GM19240 (cell line): ENCODE measurements at regions not wholly inside any gene's neighbourhood (a gene's known extent, or its start where the extent isn't known, plus 50 kb on each side); places are given as distances from the start of the nearest gene placed in this dataset.
"Not testable (repeated sequence)": the region's sequence is repeated elsewhere in the genome, so short reads cannot be mapped to it uniquely, and the experiment has no call there.

ENCODE experiments used
- DNase-seq: peaks from one replicate; pipeline ENCODE4 v3.0.0; 2011; ENCODE audit warnings: low spot score; ENCODE audit not compliant: insufficient read length

DNA sequence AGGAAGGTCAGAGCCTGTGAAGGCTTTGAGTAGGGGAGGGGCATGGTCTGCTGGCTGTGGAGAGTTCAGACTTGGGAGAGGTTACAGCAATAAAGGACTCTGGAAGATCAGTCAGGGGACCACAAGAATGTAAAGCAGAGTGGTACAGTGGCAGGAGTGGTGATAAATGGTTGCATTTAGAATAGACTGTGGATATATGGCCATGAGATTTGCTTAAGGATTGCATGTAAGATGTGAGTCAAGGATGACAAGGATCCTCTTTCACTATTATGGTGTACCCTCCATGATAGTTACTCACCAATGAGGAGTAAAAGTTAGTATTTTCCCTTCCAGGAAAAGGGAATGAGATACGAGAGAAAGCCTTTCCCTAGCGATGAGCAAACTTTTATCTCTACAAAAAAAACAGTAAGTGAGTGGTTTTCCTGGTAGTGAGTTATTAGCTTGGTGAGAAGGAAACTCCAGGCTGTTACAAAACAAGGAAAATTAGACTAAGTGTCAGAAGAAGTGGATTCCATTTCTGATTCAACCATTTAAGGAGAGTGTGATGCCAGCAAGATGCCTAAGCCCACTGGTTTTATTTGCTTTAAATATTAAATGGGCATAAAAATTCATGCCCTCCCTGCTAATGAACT, 818.0 kb upstream of the ACVR2A start:
- no peak for DNase-seq

DNA sequence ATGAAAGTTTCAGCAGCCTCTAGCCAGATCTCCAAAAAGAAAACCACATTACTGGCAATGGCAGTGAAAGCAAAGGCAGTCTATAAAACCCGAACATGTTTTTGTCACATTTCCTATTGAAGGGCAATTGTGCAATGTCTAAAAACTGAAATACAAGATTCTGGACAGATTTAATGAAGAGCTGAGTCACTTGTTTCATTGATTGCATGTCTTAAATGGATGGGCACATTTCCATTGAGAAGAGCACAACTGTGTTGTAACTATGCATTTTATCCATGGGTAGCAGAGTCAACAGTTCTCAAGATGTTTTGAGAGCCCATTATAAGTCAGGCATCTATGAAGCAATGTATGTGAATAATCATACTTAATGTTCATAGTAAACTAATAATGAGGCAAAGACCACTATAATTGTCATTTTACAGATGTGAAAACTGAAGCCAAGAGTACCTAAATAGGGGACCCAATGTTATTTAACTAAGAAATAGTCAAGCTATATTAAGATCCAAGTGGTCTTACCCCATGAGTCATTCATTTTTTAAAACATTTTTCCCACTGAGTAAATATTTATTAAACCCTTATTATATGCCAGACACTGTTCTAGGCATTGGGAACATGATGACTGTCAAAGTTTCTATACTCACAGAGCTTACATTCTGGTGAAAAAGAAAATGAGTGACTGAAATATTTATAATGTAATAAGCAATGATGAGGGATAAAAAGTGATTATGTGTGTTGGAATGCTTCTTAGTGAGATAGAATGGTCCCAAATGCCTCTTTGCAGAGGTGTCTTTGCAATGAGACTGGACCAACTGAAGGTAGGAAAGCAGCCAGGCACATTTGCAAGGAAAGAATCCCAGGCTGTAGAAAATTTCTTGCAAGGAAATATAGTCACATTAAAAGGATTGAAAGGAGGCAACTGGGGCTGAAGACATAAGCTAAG, 818.9 kb upstream of the ACVR2A start:
- DNase-seq, result no peak

DNA sequence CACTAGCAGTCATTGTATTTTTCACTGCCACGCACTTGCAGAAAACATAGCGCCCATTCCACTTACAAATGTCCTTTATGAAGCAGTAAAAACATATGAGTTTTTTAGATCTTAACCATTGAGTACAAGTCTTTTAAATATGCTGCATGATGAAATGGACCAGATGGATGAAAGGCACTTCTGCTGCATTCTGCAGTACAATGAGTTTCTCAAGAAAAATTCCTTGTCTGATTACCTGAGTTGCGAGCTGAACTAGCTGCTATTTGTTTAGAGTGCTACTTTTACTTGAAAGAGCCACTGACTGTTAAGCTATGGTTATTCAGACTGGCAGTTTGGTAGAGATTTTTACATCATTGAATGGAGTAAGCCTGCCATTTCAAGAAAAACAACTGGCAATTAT, 825.5 kb upstream of the ACVR2A start:
- DNase-seq, result no peak

- no peak for DNase-seq
Measured at GRCh38 chr2:147017951-147018645, 826.7 kb upstream of the ACVR2A start.

GRCh38 chr2:147016181-147016580, 828.6 kb upstream of the ACVR2A start:
- DNase-seq, result no peak

GRCh38 chr2:147015591-147015990, 829.2 kb upstream of the ACVR2A start:
- DNase-seq, result no peak

GRCh38 chr2:147013696-147014392, 831.0 kb upstream of the ACVR2A start:
- DNase-seq, result no peak

GRCh38 chr2:147008481-147008880, 836.3 kb upstream of the ACVR2A start:
- DNase-seq, result no peak

DNA sequence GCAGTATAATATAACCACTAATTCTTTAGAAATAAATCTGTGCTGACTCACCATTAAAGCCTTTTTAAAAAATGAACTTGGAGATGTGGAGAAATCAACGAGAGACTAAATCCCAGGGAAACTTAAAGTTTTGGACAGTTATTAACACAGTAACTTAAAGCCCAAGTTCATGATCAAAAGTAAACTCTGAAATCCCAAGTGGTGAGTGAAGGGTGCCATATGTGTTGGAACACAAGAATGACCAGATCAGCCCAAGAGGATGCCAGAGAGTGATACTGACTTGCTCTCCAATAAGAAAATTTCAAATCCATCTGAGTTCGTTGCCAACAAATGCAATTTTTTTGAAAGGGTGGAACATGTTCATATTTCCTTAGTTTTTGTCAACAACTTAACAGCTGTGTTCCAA, 838.1 kb upstream of the ACVR2A start:
- no peak for DNase-seq

- DNase-seq, result no peak
Measured at GRCh38 chr2:147003081-147003480, 841.7 kb upstream of the ACVR2A start.

GRCh38 chr2:147002256-147002655, 842.6 kb upstream of the ACVR2A start:
- DNase-seq, result no peak

DNA sequence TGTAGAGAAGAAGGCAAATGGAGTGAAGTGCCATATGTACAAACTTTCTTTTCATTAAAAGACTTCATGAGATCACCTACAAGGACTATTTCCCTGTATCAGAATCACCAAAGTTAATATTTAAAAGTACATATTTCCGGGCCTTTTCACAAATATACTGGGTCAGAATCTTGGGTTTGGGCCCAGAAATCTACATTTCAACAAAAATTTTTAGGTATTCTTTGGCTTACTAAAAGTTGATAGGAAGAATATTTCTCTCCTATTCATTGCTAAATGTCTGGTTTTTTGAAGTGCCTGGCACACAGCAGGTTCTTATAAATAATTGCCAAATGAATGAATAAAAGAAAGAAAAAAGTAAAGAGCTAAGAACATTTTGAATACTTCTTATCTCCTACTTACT, 843.8 kb upstream of the ACVR2A start:
- no peak for DNase-seq

- DNase-seq, result not testable (repeated sequence)
Measured at GRCh38 chr2:147000151-147000550, 844.7 kb upstream of the ACVR2A start.

DNA sequence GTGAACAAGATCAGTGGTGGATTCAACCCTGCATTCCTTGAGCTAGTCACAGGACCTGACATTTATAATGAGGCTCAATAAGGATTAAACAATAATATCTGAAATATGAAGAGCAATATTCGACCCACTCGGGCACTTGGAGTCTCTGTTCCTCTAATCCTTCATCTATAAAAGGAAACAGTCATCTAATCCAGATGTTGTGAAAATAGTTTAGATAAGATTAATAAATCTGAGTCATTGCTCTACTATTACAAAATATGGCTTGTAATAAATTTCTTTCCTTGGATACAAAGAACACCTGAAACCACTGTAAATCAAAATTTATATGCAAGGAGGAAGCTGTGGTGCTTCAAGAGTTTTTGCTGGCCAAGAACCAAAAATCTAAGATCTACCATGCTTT, 846.9 kb upstream of the ACVR2A start:
- DNase-seq, result no peak

DNA sequence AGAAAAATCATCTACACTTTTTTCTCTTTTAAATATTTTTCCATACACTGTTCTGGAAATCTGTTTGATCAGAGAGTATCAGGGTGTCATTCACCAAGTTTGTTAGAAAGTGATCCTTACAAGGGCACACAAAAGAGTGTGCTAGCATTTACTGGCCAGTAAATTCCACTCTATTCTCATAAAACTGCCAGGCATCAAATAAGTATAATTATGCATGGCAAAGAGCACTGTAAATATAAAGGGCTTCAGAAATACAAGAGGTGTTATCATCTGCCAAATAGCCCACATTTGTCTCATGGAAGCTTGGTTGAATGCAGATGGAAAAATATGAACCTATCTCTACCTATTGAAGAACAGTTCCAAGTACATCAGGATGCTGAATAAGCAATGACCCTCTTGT, 847.3 kb upstream of the ACVR2A start:
- DNase-seq, result no peak

GRCh38 chr2:146994246-146994645, 850.6 kb upstream of the ACVR2A start:
- DNase-seq, result no peak

- no peak for DNase-seq
Measured at GRCh38 chr2:146992466-146992865, 852.4 kb upstream of the ACVR2A start.

GRCh38 chr2:146992057-146992456, 852.8 kb upstream of the ACVR2A start:
- no peak for DNase-seq

DNA sequence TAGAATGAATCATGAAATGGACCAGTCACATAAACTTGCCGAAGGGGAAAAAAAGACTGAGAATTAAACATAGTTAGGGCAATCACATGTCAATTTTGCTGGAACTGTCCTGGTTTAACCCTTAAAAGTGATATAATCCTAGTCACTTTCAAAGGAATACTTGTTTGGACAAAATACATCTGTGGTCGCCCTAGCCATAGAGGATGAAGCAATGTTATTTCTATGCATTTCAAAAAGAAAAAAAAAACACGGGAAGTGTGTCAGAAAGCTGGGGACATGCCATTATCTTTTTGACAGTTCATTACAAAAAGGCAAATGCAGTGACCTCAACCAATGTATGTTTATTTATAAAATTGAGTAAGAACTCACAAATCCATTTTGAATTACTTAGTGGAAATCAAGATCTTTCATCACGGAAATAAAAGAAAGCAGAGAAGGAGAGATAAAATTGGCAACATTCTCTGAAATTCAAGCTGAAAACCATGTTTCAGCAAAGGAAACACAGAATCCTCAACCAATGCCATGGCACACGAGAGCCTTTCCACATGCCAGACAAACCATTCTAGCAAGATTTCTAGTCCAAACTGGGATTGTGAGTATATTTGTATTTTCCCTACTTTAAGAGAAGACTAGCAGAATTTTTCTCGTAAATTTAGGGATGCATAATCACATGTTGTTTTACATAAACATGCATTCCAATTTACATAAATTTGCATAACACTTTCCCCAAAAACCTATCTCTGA, 854.3 kb upstream of the ACVR2A start:
- no peak for DNase-seq

DNA sequence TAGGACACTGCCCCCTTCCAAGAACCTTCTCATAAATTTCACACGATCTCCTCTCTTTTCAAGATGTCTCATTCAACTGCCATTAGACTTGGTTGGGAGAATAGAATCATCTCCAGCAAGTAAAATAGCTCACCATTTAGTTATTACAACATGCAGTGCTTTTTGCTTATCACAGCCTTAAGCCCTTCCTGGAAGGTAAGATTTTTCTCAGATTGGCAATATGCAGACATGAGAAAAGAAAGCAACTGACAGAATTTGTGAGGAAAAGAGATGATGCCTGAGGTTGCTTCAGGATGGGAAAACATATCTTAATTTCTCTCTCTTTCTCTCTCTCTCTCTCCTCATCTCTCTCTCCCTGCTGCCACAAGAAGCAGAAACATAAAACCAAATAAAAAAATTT, 855.1 kb upstream of the ACVR2A start:
- no peak for DNase-seq

DNA sequence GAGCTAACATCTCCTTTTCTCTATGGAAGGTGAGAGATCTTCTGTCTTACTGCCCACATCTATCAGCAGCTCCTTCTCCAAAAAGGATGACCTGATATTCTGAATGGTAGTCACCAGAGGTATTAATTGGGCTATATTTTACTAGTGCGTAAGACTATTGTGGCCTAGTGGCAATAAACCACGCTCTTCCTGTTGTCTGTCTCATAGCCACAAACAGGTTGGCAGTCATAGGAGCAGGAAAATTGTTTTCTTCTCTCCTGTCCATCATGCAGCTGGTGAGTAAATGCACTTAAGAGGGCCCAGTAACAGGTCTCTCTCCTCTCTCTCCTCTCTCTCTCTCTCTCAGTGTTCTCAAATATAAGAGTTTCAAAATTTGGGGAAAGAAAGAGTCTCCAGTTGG, 856.8 kb upstream of the ACVR2A start:
- DNase-seq, result no peak
